GM21576 (cell line): ENCODE measurements at regions not wholly inside any gene's neighbourhood (a gene's known extent, or its start where the extent isn't known, plus 50 kb on each side); places are given as distances from the start of the nearest gene placed in this dataset.

Source experiments
- ATAC-seq: cut with Tn5 transposase; IDR thresholded peaks from one replicate; pipeline ENCODE4 v1.9.1; 2021; ENCODE audit warnings: mild to moderate bottlenecking, moderate library complexity; ENCODE audit not compliant: unreplicated experiment

- no peak for ATAC-seq
Observed at GRCh38 chr2:215695861-215696260, 260.0 kb upstream of the FN1 start.

- ATAC-seq = no peak
Observed at GRCh38 chr2:215693999-215694580, 258.2 kb upstream of the FN1 start.

- no peak for ATAC-seq
Observed at GRCh38 chr2:215693193-215693998, 257.5 kb upstream of the FN1 start.

GRCh38 chr2:215692387-215693079 lies 256.7 kb upstream of the FN1 start:
- no peak for ATAC-seq

- no peak for ATAC-seq
Observed at GRCh38 chr2:215691346-215691745, 255.5 kb upstream of the FN1 start.

GRCh38 chr2:215687149-215688031 lies 251.5 kb upstream of the FN1 start:
- ATAC-seq = no peak

GRCh38 chr2:215685238-215685990 lies 249.5 kb upstream of the FN1 start:
- no peak for ATAC-seq

GRCh38 chr2:215684448-215685237 lies 248.8 kb upstream of the FN1 start:
- ATAC-seq = no peak

- ATAC-seq = no peak
Observed at GRCh38 chr2:215683295-215683694, 247.4 kb upstream of the FN1 start.

- ATAC-seq = no peak
Observed at GRCh38 chr2:215681799-215682596, 246.1 kb upstream of the FN1 start.

GRCh38 chr2:215680605-215681598 lies 245.0 kb upstream of the FN1 start:
- no peak for ATAC-seq

GRCh38 chr2:215678094-215678493 lies 242.2 kb upstream of the FN1 start:
- no peak for ATAC-seq

GRCh38 chr2:215677481-215677880 lies 241.6 kb upstream of the FN1 start:
- no peak for ATAC-seq

- no peak for ATAC-seq
Observed at GRCh38 chr2:215672406-215672805, 236.5 kb upstream of the FN1 start.

- no peak for ATAC-seq
Observed at GRCh38 chr2:215671691-215672090, 235.8 kb upstream of the FN1 start.

- ATAC-seq = no peak
Observed at GRCh38 chr2:215671244-215671643, 235.4 kb upstream of the FN1 start.

GRCh38 chr2:215670396-215670795 lies 234.5 kb upstream of the FN1 start:
- no peak for ATAC-seq

GRCh38 chr2:215668378-215668775 lies 232.5 kb upstream of the FN1 start:
- no peak for ATAC-seq
